ENCODE measurements at regions not wholly inside any gene's neighbourhood (a gene's known extent, or its start where the extent isn't known, plus 50 kb on each side); places are given as distances from the start of the nearest gene placed in this dataset.

DNA sequence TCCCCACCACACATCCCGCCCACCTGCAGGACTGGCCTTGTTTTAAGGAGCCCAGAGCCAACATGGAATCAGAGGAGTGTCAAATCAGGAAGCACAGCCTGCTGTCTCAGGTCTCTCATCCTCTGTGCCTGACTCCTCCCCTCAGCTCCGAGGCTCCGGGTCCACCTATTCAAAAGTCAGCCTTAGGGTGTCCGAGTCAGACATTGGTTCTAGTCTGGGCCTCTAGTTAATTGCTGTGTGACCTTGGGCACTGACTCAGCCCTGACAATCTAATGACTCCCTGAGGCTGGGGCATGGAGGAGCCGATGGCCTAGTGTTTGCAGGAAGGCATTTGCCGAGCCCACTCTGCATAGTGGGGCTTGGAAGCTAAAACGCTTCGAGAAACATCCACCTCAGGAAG lies 223.1 kb upstream of the PPP2R2D start:
- no peak for DNase-seq

DNA sequence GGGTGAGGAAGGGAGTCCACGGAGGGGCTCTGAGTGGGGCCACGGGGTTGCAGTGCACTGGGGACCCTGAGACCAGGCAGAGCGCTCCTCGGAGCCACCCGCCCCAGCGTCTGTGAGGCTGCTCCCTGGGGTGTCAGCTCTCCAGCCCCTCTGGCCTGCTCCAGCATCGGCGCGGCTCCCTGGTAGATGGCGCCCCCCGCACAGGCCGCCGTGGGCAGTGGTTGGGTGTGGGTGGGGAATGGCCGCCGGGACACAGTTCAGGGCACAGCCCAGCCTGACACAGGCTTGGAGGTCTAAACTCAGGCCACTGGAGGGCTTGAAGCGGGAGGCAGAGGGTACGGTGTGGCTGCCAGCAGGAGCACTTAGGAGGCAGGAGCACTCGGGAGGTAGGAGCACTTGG lies 222.6 kb upstream of the PPP2R2D start:
- DNase-seq, result no peak

DNA sequence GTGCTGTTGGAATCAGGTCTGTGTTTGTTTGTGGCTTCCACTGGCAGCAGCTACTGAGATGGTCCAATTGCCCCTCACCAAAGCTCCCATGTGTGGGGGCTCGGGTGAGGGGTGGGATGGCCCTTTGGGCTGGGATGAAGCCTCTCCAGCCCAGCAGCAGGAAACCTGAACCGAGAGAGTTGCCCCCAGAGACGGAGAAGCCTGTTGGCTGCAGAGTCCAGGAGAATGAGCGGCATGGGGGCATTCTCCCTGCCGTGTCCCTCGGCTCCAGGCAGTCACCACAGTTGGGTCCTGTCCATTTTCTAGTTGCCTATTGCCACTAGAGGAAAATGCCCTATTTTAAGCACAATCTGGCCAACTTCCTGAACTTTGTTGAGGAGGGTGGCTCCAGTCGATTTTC lies 222.2 kb upstream of the PPP2R2D start:
- DNase-seq, result no peak

DNA sequence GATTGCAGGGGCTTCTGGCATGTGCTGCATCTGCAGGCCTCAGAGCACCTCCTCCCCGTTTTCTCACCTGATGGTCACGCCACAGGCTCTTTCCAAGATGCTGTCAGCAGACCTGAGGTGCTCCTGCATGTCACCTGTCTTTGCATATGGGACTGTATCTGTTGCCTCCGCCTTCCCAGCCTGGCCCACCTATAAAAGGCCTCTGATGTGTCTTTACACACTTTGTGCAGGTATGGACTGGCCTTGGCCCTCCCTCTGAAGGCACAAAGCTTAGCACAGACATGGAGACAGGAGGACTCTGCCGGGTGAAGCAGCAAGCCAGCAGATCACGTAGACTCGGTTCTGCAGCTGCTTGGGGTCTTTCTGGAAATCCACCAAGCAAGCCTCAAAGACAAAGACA lies 220.9 kb upstream of the PPP2R2D start:
- no peak for DNase-seq

DNA sequence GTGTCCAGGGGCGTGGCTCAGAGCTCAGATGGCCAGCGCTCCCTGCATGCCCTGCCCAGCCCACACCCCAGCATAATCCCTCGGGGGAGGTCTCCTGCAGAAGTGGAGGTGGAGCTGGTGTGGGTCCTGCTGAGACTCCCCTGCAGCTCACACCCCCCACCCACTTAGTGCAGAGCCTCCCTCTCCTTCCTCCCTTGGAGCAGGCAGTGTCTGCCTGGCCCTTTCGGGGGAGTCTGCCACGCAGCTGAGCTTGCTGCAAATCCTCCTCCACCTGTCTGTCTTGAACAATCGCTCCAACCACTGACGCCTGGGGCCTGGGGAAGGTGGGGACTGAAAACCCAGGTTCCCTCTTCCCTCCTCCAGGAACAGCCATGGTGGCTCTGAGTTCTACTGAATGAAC lies 219.7 kb upstream of the PPP2R2D start:
- no peak for DNase-seq

DNA sequence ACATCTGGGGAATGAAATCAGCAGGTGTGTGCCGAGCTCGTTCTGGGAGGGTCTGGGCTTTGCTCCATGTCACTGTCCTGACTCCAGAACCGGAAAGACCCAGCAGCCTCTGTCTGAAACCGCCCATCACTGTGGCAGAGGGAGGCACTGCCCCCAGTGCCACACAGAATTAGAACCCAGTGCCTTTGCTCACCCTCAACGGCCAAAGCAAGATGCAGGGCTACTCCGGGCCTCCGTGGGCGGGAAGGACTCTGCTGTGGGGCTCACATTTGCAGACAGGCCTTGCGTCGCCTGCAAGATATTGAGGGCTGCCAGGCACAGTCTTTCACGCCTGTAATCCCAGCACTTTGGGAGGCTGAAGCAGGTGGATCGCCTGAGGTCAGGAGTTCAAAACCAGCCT lies 219.2 kb upstream of the PPP2R2D start:
- no peak for DNase-seq

DNA sequence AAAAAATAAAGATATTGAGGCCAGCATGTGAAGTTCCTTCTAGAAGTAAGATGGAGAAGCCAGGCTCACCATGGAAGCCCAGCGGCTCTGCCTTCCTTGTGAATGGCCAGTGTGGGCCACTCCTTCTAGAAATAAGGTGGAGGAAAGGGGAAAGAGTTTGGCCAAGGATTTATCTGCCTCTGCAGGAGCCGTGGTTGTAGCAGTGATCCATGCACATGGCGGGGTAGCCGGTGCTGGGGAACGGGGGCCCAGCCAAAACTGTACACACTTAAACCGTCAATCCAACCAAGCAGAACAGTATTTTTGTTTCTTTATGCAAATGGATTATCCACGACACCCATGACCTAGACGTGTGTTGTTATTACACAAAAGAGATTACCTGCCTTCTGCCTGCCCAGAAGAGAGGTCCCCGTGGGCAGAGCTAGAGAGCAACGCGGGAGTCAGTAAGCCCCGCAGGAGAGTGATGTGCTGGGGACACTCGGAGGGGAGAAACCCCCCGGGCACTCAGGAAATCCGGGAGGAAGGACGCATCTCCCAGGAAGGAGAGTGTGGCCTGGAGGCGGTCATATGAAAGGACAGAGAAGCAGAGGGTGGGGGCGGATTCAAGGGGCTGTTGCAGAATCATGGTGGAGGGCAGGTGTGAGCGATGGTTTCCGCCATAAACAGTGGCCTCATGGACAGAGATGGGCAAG lies 218.4 kb upstream of the PPP2R2D start:
- DNase-seq, result no peak

DNA sequence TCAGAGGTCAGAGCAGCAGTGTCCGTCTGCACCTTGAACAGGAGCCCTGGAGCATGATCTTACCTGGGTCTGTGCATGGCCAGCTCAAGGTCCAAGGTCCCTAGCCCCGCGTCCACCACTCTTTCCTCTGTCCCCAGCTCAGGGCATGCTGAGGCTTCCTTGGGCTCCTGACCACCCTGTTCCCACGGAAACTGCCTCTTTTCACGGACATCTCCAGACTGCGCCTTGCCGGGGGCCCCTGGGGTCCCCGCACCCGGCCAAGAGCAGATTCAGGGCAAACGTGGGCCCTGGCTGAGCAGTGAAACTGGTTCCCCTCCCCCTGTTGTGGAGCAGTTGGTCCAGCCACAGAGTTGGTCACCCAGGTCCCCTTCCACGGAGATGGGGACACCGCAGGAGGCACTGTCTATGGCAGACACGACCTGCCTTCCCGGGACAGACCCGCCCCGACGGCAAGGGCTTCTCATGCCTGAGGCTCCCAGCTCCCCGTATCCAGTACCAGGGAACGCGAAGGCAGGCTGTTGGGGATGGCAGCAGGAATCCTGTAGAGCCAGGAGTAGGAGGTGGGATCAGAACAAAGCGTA lies 217.4 kb upstream of the PPP2R2D start:
- no peak for DNase-seq

DNA sequence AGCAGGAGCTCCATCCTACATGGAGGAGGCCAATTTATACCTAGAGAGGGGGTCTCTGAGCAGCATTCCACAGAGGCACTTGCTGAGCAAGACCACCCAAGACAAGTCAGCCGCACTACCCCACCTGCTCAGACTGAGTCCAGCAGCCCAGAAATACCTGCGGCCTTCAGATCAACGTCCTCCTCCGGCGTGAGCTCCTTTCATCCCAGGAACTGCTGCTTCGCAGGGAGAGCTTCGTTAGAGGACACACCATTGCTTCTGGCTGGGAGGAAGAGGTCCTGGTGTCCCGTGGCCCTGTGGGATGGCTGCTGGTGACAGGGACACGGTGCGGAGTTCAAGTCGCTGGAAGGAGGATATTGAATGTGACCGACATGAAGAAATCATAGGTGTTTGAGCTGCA lies 216.9 kb upstream of the PPP2R2D start:
- no peak for DNase-seq

DNA sequence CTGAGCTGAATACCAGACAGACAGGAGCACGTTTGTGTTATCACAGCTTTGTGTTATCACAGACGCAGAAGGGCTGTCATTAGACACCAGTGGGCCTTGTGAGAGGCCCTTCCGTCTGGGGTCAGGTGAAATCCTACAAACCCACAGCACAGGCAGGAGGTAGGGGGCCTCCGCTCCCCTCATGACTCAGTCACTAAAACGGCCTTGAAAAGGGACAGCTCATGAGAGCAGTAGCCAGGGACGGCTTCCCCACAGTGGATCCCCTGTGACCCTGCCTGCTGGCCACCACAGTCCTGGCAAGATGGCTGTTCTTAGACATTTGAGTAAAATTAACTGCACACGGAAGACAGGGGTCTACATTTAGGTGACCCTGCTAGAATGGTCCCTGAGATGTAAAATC lies 215.8 kb upstream of the PPP2R2D start:
- no peak for DNase-seq

DNA sequence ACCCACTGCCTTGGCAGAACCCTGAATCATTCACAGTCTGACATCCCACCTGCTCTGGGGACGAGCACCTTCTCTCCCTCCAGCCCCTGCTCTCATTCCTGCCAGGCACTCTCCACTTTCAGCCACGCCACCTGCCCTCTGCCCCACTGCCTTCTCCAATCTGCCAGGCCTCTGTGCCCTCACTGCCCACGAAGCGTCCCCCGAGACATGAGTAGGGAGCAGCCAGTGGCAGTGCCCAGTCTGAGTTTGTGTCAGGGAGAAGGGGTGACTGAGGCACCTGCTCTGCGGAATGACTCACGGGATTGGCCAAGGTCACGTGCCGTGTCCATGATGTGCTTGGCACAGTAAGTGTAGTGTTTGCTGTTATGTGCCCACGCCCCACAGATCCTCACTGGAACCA lies 215.2 kb upstream of the PPP2R2D start:
- no peak for DNase-seq

DNA sequence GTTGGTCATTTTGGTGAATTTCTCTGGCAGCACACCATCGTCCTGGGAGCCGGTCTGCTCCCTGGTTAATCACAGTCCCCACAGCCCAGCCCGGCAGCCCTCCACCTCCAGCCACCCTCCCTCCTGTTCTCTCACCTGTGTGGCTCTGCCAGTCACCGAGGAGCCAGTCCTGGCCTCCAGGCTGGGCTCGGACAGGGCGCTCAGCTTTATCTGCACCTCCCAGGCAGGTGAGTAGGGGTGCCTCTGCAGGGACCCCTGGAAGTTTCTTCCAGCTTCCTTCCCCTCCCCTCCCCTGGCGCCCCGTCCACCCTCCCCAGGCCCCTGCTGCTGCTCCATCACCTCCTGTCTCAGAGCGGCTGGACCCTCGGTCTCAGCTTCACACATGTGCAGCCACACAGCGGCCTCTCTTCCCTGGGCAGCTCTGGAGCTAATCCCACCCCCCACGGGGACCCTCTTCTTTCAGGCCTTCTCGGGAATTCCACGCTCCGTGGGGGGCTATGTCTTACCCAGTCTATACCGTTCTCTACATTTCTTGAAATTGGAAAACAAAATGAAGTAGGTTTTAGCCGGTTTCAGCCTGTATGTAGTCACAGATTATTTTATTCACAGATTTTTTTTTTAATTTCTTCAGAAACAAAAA lies 213.9 kb upstream of the PPP2R2D start:
- DNase-seq, result no peak

DNA sequence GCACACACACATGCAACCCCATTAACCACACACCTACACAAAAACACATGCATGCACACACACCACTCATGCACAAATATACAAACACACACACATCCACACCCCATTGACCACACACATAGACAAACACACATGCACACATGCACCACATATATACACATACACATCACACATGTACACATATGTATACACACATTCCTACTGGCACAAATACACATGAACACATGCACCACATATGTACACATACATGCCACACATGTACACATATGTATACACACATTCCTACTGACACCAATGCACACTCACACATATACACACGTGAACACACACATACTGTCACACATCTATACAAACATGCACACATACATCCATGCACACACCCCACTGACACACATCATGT lies 212.5 kb upstream of the PPP2R2D start:
- no peak for DNase-seq

DNA sequence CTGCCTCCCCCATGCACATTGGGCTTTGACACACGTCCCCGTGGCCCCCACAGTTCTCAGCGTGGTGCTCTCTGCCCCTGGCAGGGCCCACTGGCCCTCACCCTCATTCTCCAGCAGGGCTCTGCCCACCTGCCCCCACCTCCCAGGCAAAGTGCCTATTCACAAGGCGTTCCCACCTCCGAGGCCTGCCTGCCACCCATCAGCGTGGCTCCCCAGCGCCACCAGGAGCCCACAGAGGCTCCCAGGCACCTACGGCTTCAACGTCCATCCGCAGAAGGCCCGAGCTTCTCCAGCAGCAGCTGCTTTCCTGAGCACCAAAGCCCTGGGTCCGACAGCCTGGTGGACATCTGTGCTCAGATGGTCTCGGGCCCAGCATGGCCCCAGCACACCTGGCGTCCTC lies 211.8 kb upstream of the PPP2R2D start:
- peak; percentile 4 for DNase-seq

DNA sequence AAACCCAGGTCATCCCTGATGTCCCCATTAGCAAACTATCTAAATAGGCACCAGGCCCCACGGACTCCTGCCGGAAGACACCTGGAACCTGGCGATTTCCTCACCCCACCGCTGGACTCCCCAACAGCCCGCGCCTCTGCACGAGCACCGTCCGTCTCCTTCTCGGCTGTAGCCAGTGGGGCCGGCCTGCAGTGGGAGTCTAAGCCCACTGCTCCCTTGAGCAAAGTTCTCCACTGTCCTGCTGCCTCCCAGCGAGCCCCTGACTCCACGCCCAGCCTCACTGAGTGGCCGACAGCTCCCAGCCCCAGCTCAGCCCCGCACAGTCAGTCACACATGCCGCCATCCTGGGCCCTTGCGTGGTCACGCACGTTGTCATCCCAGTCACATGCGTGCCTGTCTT lies 211.3 kb upstream of the PPP2R2D start:
- no peak for DNase-seq

DNA sequence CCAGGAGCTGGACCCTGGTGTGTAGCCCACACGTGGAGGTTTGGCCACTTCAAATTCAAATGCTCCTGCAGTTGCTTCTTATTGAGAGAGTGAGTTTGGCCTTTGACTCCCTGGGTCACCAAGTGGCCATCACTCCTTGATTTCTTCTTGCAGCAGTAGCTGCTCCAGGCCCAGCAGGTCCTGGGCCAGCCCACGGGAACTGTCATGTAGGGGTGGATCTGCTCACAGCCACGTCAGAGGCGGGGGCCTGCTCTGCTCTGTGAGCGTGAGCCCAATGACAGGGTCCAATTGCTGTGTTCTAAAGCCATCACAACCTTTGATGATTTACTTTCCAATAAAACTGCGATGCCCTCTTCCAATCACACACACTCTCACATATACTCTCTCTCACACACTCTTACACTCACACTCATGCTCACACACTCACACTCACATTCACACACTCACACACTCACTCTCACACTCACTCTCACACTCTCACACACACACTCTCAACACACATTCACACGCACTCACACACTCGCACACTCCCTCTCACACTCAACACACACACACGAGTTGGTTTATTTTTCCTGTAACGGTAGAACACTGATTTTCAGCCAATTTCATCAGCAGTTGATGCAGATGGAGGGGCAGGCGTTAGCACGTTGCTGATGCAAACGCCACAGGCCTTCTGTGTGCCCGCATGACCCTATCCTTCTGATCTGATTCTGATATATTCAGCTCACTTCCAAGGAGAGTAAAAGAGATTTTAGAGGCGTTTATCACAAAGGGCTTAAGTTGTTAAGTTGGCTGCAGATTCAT lies 210.7 kb upstream of the PPP2R2D start:
- DNase-seq, result no peak

DNA sequence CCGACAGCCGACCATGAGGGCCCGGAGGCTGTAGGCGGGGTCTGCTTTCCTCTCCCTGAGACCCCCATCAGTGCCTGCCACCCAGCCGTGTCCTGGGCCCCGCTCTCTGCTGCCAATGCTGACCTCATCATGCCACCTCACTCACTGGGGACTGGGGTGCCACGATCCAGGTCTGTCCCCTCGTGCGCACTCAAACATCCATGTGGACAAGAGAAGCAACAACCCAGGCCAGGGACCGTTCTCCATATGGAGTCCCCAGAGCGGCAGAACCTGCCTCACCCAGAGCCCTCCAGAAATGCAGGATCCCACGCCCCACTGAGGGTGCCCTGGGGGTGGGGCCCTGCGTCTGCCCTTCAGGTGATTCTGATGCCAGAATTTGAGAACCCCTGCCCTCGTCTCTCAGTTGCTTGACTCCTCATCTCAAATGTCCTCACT lies 210.0 kb upstream of the PPP2R2D start:
- DNase-seq, result no peak

DNA sequence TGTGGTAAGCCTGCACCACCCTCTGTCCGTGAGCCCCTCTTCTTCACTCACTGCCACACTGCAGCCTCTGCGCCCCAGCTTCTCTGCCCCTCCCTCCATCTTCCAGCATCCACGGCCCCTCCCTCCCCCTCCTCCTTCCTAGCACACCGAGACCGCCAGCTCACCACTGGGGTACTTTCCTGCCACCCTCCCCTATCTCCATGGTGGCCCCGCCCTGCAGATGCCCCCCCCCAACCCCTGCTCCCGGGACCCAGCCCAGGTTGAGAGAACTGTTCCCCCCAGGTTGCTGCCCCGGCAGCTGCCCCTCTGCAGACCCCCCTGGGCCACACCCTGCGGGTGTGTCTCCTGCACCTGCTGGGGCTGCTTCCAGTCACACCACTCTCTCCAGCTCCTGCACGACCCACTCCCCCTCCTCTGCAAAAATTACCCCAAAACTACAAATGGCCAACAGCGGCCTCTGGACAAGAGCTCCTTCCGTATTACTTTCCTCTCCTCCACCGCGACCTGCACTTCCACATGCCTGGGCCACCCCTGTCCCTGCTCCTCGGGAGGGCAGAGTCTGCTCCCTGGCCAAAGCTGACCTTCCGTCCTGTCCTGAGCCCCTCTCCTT lies 209.2 kb upstream of the PPP2R2D start:
- DNase-seq, result no peak

DNA sequence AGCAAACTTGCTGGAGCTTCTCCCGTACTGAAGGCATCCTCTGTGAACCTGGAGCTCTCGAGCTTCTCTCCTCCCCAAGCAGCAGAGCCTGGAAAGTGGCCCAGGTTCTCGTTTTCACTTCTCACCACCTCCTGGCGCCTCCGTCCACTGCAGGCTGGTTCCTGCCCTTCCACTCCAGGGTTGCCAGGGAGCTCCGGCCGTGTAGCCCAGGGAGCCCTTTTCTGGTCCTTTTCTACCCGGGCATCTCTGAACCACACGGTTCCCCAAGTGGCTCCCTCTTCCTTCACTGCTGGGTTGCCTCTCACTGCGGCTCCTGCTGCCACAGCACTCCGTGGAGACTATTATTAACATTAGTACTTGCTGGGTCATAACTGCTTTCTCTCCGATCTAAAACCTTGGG lies 208.6 kb upstream of the PPP2R2D start:
- DNase-seq, result no peak

DNA sequence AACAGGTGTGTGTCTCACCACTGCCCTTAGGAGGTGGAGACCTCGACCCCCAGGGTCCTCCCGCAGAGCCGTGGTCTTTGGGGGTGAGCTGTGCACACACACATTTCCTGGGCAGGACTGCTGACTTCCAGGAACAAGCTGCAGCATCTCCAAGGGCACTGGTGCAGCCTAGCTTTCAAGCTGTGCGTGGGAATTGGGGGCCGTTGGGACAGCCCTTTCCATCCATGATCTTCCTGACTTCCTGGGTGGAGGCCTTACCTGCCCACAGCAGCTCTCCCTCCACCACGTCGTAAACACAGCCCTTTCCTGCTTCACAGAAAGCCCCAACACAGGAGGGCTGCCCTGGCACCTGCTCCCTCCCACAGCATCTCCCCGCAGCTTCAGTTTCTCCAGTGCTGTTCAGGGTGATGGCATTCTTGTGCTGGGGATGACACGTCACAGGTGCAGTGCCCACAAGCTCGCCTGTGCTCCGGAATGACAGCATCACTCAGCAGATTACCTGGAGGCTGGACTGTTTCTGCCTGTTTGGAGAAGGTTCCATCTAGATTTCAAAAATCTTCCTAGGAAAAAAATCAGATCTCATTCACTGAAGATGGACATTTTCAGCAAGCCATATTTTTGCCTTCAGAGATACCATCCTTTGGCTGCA lies 208.0 kb upstream of the PPP2R2D start:
- DNase-seq, result no peak

DNA sequence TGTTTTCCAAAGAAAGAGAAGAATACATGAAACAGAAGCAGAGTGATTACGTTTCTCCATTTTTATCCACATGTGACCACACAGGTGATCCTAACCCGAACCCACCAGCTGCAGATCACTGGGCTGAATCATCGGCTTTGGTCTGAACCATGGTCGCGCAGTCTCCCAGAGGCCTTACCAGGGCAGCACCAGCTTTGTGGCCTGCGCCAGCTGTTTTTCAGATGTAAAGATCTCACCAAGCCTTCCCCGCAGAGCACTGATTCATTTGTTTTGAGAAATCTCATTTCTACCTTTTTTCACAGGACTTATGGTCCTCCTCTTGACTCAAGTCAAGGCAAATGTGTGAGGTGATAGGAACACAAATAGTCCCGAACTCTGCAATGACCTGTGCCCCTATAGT lies 207.0 kb upstream of the PPP2R2D start:
- no peak for DNase-seq

DNA sequence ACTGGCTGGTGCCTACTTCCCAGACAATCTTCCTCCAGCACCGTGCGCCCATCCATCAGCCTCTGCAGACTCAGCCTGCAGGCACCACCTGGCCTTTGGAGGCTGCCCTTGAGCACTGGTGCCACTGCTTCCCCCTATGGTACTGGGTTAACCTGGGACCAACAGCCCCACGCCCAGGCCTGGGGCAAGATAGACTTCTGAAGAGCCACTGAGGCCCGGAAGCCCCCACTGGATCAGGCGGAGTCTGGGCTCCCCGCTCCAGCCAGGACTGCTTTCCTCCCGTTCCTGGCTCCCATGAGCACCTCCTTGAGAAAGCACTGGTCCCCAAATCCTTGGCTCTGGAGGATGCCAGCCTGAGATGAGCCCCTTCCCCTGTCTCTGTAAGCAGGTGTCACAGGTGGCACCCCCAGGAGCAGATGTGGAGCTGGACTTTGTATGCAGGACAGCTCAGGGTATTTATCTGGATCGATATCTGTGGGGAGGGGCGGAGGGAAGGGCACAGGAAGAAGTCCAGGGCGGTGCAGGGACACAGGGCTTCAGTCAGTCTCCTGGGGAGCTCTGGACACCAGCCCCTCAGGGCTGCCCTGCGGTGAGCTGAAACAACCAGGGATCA lies 206.5 kb upstream of the PPP2R2D start:
- DNase-seq, result no peak

Measured in NCI-H345 (cell line).